Stimulated activated CD8-positive, alpha-beta memory T cell treated with anti-CD3 and anti-CD28 coated beads, Interleukin-7, amount 100 ng/mL, for 24 hours (primary cell): ENCODE measurements at regions not wholly inside any gene's neighbourhood (a gene's known extent, or its start where the extent isn't known, plus 50 kb on each side); places are given as distances from the start of the nearest gene placed in this dataset.
"Not testable (repeated sequence)": the region's sequence is repeated elsewhere in the genome, so short reads cannot be mapped to it uniquely, and the experiment has no call there.

Source experiments
- DNase-seq: peaks from one replicate; pipeline ENCODE4 v3.0.0-alpha.2; 2020; ENCODE audit warnings: low read depth

- no peak for DNase-seq
These were observed 1643.1 kb upstream of the CELF4 start for GRCh38 chr18:39208729-39209128.

- no peak for DNase-seq
These were observed 1642.6 kb upstream of the CELF4 start for GRCh38 chr18:39208190-39208589.

GRCh38 chr18:39206398-39207103 lies 1641.0 kb upstream of the CELF4 start:
- not testable (repeated sequence) for DNase-seq

GRCh38 chr18:39205565-39206195 lies 1640.1 kb upstream of the CELF4 start:
- DNase-seq = no peak

- no peak for DNase-seq
These were observed 1634.6 kb upstream of the CELF4 start for GRCh38 chr18:39200153-39200552.

GRCh38 chr18:39199231-39199855 lies 1633.7 kb upstream of the CELF4 start:
- no peak for DNase-seq

GRCh38 chr18:39198376-39198775 lies 1632.8 kb upstream of the CELF4 start:
- DNase-seq = no peak

GRCh38 chr18:39191931-39192330 lies 1626.3 kb upstream of the CELF4 start:
- no peak for DNase-seq

- DNase-seq = no peak
These were observed 1625.5 kb upstream of the CELF4 start for GRCh38 chr18:39191058-39191457.

GRCh38 chr18:39190508-39190907 lies 1624.9 kb upstream of the CELF4 start:
- no peak for DNase-seq

- DNase-seq = no peak
These were observed 1622.7 kb upstream of the CELF4 start for GRCh38 chr18:39188278-39188677.

- DNase-seq = no peak
These were observed 1620.4 kb upstream of the CELF4 start for GRCh38 chr18:39186008-39186407.

- no peak for DNase-seq
These were observed 1618.6 kb upstream of the CELF4 start for GRCh38 chr18:39184176-39184575.

GRCh38 chr18:39178166-39178565 lies 1612.6 kb upstream of the CELF4 start:
- DNase-seq = no peak

- no peak for DNase-seq
These were observed 1607.3 kb upstream of the CELF4 start for GRCh38 chr18:39172695-39173421.

- no peak for DNase-seq
These were observed 1603.1 kb upstream of the CELF4 start for GRCh38 chr18:39168723-39169122.

- DNase-seq = no peak
These were observed 1602.4 kb upstream of the CELF4 start for GRCh38 chr18:39167990-39168389.

GRCh38 chr18:39166776-39167175 lies 1601.2 kb upstream of the CELF4 start:
- DNase-seq = no peak

GRCh38 chr18:39162013-39162827 lies 1596.6 kb upstream of the CELF4 start:
- no peak for DNase-seq

- no peak for DNase-seq
These were observed 1583.7 kb upstream of the CELF4 start for GRCh38 chr18:39149211-39149806.

GRCh38 chr18:39134255-39134654 lies 1568.7 kb upstream of the CELF4 start:
- DNase-seq = no peak
